A204.1 (cell line): ENCODE measurements at regions not wholly inside any gene's neighbourhood (a gene's known extent, or its start where the extent isn't known, plus 50 kb on each side); places are given as distances from the start of the nearest gene placed in this dataset.

ENCODE experiments used
- FAIRE-seq: peaks from 2 replicates; lab custom pipeline; 2012; peaks lifted over from hg19 to GRCh38; lab: Jason Lieb, UNC

GRCh38 chr22:47270463-47271135, 508.1 kb downstream of the TBC1D22A start:
- no peak for FAIRE-seq

- FAIRE-seq = no peak
Measured at GRCh38 chr22:47269516-47270088, 507.2 kb downstream of the TBC1D22A start.

GRCh38 chr22:47267513-47268282, 505.2 kb downstream of the TBC1D22A start:
- no peak for FAIRE-seq

GRCh38 chr22:47266329-47266728, 503.9 kb downstream of the TBC1D22A start:
- no peak for FAIRE-seq

GRCh38 chr22:47260551-47260950, 498.1 kb downstream of the TBC1D22A start:
- FAIRE-seq = no peak

GRCh38 chr22:47259990-47260389, 497.5 kb downstream of the TBC1D22A start:
- FAIRE-seq = no peak

- FAIRE-seq = no peak
Measured at GRCh38 chr22:47259049-47259448, 496.6 kb downstream of the TBC1D22A start.

GRCh38 chr22:47257976-47258375, 495.5 kb downstream of the TBC1D22A start:
- no peak for FAIRE-seq

GRCh38 chr22:47257566-47257965, 495.1 kb downstream of the TBC1D22A start:
- no peak for FAIRE-seq

- FAIRE-seq = no peak
Measured at GRCh38 chr22:47251911-47252310, 489.5 kb downstream of the TBC1D22A start.

GRCh38 chr22:47250995-47251765, 488.7 kb downstream of the TBC1D22A start:
- no peak for FAIRE-seq

GRCh38 chr22:47249370-47249928, 487.0 kb downstream of the TBC1D22A start:
- no peak for FAIRE-seq

GRCh38 chr22:47248925-47249324, 486.5 kb downstream of the TBC1D22A start:
- FAIRE-seq = no peak

GRCh38 chr22:47247579-47248240, 485.3 kb downstream of the TBC1D22A start:
- no peak for FAIRE-seq

- FAIRE-seq = no peak
Measured at GRCh38 chr22:47245786-47246185, 483.3 kb downstream of the TBC1D22A start.

- FAIRE-seq = no peak
Measured at GRCh38 chr22:47245286-47245685, 482.8 kb downstream of the TBC1D22A start.

- FAIRE-seq = no peak
Measured at GRCh38 chr22:47240116-47240515, 477.7 kb downstream of the TBC1D22A start.

- FAIRE-seq = no peak
Measured at GRCh38 chr22:47239474-47239860, 477.0 kb downstream of the TBC1D22A start.

GRCh38 chr22:47238690-47239473, 476.4 kb downstream of the TBC1D22A start:
- FAIRE-seq = no peak

- FAIRE-seq = no peak
Measured at GRCh38 chr22:47237890-47238480, 475.5 kb downstream of the TBC1D22A start.

- FAIRE-seq = no peak
Measured at GRCh38 chr22:47236718-47237117, 474.3 kb downstream of the TBC1D22A start.
